Vagina (tissue), 2 donors: ENCODE measurements at regions not wholly inside any gene's neighbourhood (a gene's known extent, or its start where the extent isn't known, plus 50 kb on each side); places are given as distances from the start of the nearest gene placed in this dataset.

ENCODE experiments used
- CTCF ChIP-seq, 3 experiments: fragments of 450-650 bp in 2 of 3; fragments of 200-600 bp in 1 of 3; sonication (generic) in 1 of 3; IDR thresholded peaks; one replicate each; pipeline ENCODE4 v1.5.1; 2017 to 2019; ENCODE audit warnings: antibody characterized with exemption in 3 of 3, mild to moderate bottlenecking in 2 of 3, moderate library complexity in 2 of 3
- POLR2A ChIP-seq, 2 donors: fragments of 450-650 bp; IDR thresholded peaks; one replicate each; pipeline ENCODE4 v1.6.1; 2017; ENCODE audit warnings: antibody characterized with exemption in 2 of 2, mild to moderate bottlenecking in 2 of 2, moderate library complexity in 2 of 2

GRCh38 chr9:24672336-24672735 lies 126.6 kb upstream of the IZUMO3 start:
- TF ChIP-seq CTCF (IDR thresholded peaks at IDR 0.05) (no peak), POLR2A (IDR thresholded peaks at IDR 0.05) (no peak)
